IMR-90 (cell line): ENCODE measurements at regions not wholly inside any gene's neighbourhood (a gene's known extent, or its start where the extent isn't known, plus 50 kb on each side); places are given as distances from the start of the nearest gene placed in this dataset.

Source experiments
- ATAC-seq: fragments of 200-7000 bp; cut with Tn5 transposase; 2 replicates; pipeline ENCODE4 v1.9.1; 2020; ENCODE audit warnings: low read depth, mild to moderate bottlenecking, moderate library complexity
- BruUV-seq: library from RNA; stranded (reverse); fragments of 400-500 nt; replicated peaks from 2 replicates; lab custom pipeline; 2021; lab: Mats Ljungman, UMichigan
- CTCF ChIA-PET: fragments of 300-600 bp; formaldehyde crosslinking; extraction: SDS; loops from one replicate; lab custom pipeline; 2021; ENCODE audit warnings: antibody characterized with exemption; lab: Yijun Ruan, JAX
- POLR2A ChIA-PET: fragments of 300-600 bp; sonication (Branson Sonifier 250); formaldehyde crosslinking; loops from one replicate; lab custom pipeline; 2022; ENCODE audit warnings: antibody characterized with exemption; ENCODE audit not compliant: unreplicated experiment; lab: Charles Lee
- DNase-seq: peaks from one replicate; pipeline ENCODE4 v3.0.0; 2013
- H2AFZ ChIP-seq: replicated peaks from 2 replicates; pipeline ENCODE3; 2013; ENCODE audit warnings: low read length, mild to moderate bottlenecking; ENCODE audit not compliant: poor library complexity
- H2AK5ac ChIP-seq: 2 replicates; pipeline ENCODE4 v1.6.1; 2013; ENCODE audit warnings: low read depth, low read length, inconsistent platforms
- H2AK9ac ChIP-seq: replicated peaks from 2 replicates; pipeline ENCODE3; 2013; ENCODE audit warnings: mild to moderate bottlenecking, low read depth, low read length, moderate library complexity; ENCODE audit not compliant: poor library complexity
- H2BK120ac ChIP-seq: 2 replicates; pipeline ENCODE4 v1.6.1; 2013; ENCODE audit warnings: low read depth, low read length, inconsistent platforms
- H2BK15ac ChIP-seq: 3 replicates; pipeline ENCODE4 v1.6.1; 2013; ENCODE audit warnings: low read depth, low read length, inconsistent platforms
- H2BK20ac ChIP-seq: 2 replicates; pipeline ENCODE4 v1.6.1; 2013; ENCODE audit warnings: low read depth, mild to moderate bottlenecking, inconsistent platforms, low read length, moderate library complexity
- H2BK5ac ChIP-seq: 2 replicates; pipeline ENCODE4 v1.6.1; 2013; ENCODE audit warnings: mild to moderate bottlenecking, low read depth, low read length, inconsistent platforms; ENCODE audit not compliant: poor library complexity, severe bottlenecking
- H3K14ac ChIP-seq: replicated peaks from 2 replicates; pipeline ENCODE4 v1.6.1; 2013; ENCODE audit warnings: low read depth, low read length, inconsistent platforms
- H3K18ac ChIP-seq: 2 replicates; pipeline ENCODE4 v1.6.1; 2013; ENCODE audit warnings: low read depth, low read length, control low read depth
- H3K23ac ChIP-seq: 2 replicates; pipeline ENCODE4 v1.6.1; 2013; ENCODE audit warnings: low read depth, low read length, inconsistent platforms
- H3K27ac ChIP-seq: 2 replicates; pipeline ENCODE4 v1.5.1; 2013; ENCODE audit warnings: mild to moderate bottlenecking, control low read depth, low read length; ENCODE audit not compliant: insufficient read depth
- H3K27me3 ChIP-seq: 2 replicates; pipeline ENCODE4 v1.6.1; 2013; ENCODE audit warnings: low read length; ENCODE audit not compliant: control insufficient read depth, insufficient read depth
- H3K36me3 ChIP-seq: 2 replicates; pipeline ENCODE4 v1.6.1; 2013; ENCODE audit warnings: low read length, mixed read lengths; ENCODE audit not compliant: control insufficient read depth, insufficient read depth
- H3K4ac ChIP-seq: 2 replicates; pipeline ENCODE4 v1.6.1; 2013; ENCODE audit warnings: low read depth, low read length, inconsistent platforms
- H3K4me1 ChIP-seq: 2 replicates; pipeline ENCODE4 v1.6.1; 2013; ENCODE audit warnings: low read length, mixed read lengths; ENCODE audit not compliant: control insufficient read depth, insufficient read depth
- H3K4me2 ChIP-seq: 2 replicates; pipeline ENCODE4 v1.6.1; 2013; ENCODE audit warnings: low read depth, mild to moderate bottlenecking, control low read depth, low read length, moderate library complexity
- H3K4me3 ChIP-seq: 2 replicates; pipeline ENCODE4 v1.5.1; 2013; ENCODE audit warnings: low read depth, mild to moderate bottlenecking, control low read depth, low read length, moderate library complexity; ENCODE audit not compliant: insufficient read depth
- H3K56ac ChIP-seq: 2 replicates; pipeline ENCODE4 v1.6.1; 2013; ENCODE audit warnings: low read length, inconsistent platforms; ENCODE audit not compliant: insufficient read depth; ENCODE audit errors: extremely low read depth
- H3K79me1 ChIP-seq, 2 experiments: 2 replicates each; pipeline ENCODE4 v1.6.1; 2013; ENCODE audit warnings: low read length in 2 of 2, inconsistent platforms in 1 of 2, low read depth in 1 of 2
- H3K9ac ChIP-seq: 2 replicates; pipeline ENCODE4 v1.6.1; 2013; ENCODE audit warnings: low read depth, low read length, control low read depth
- H3K9me1 ChIP-seq: 2 replicates; pipeline ENCODE4 v1.6.1; 2013; ENCODE audit warnings: low read length, inconsistent platforms; ENCODE audit not compliant: insufficient read depth
- H3K9me3 ChIP-seq: 2 replicates; pipeline ENCODE4 v1.6.1; 2013; ENCODE audit warnings: low read length; ENCODE audit not compliant: control insufficient read depth, insufficient read depth
- H4K20me1 ChIP-seq: 2 replicates; pipeline ENCODE4 v1.6.1; 2013; ENCODE audit warnings: low read length, inconsistent platforms; ENCODE audit not compliant: insufficient read depth
- H4K5ac ChIP-seq: 2 replicates; pipeline ENCODE4 v1.6.1; 2013; ENCODE audit warnings: mild to moderate bottlenecking, low read depth, low read length, control low read depth
- H4K8ac ChIP-seq, 2 experiments: 2 replicates each; pipeline ENCODE4 v1.6.1; 2013; ENCODE audit warnings: low read depth in 2 of 2, low read length in 2 of 2, control low read depth in 1 of 2, inconsistent platforms in 1 of 2
- H4K91ac ChIP-seq: 2 replicates; pipeline ENCODE4 v1.6.1; 2013; ENCODE audit warnings: low read depth, low read length, inconsistent platforms; ENCODE audit not compliant: insufficient read depth
- BHLHE40 ChIP-seq: fragments of 150-350 bp; IDR thresholded peaks from 2 replicates; pipeline ENCODE4 v1.6.1; 2016; ENCODE audit warnings: mild to moderate bottlenecking, low read depth, low read length
- CHD1 ChIP-seq: IDR thresholded peaks from 2 replicates; pipeline ENCODE4 v1.6.1; 2012; ENCODE audit warnings: low read depth, low read length, improper control_type of control experiment
- CTCF ChIP-seq: conservative IDR thresholded peaks from 2 replicates; pipeline ENCODE4 v1.5.1; 2012; ENCODE audit warnings: mild to moderate bottlenecking, low read depth, low read length, improper control_type of control experiment
- ELK1 ChIP-seq: fragments of 150-350 bp; IDR thresholded peaks from 2 replicates; pipeline ENCODE4 v1.6.1; 2016; ENCODE audit warnings: low read depth, mild to moderate bottlenecking, low read length, moderate library complexity, borderline replicate concordance
- FOS ChIP-seq: fragments of 150-350 bp; IDR thresholded peaks from 2 replicates; pipeline ENCODE4 v1.6.1; 2016; ENCODE audit warnings: low read depth, low read length
- MAFK ChIP-seq: IDR thresholded peaks from 2 replicates; pipeline ENCODE4 v1.6.1; 2012; ENCODE audit warnings: low read depth, low read length, improper control_type of control experiment
- MAZ ChIP-seq: IDR thresholded peaks from 2 replicates; pipeline ENCODE4 v1.6.1; 2012; ENCODE audit warnings: low read depth, mild to moderate bottlenecking, low read length, improper control_type of control experiment, moderate library complexity, borderline replicate concordance
- NFE2L2 ChIP-seq: fragments of 150-350 bp; IDR thresholded peaks from 2 replicates; pipeline ENCODE4 v1.6.1; 2016; ENCODE audit warnings: low read depth, mild to moderate bottlenecking, low read length
- POLR2A ChIP-seq: IDR thresholded peaks from 2 replicates; pipeline ENCODE4 v1.6.1; 2012; ENCODE audit warnings: mild to moderate bottlenecking, low read depth, low read length
- RAD21 ChIP-seq: IDR thresholded peaks from 2 replicates; pipeline ENCODE4 v1.6.1; 2012; ENCODE audit warnings: low read length, improper control_type of control experiment
- RCOR1 ChIP-seq: IDR thresholded peaks from 2 replicates; pipeline ENCODE4 v1.6.1; 2012; ENCODE audit warnings: mild to moderate bottlenecking, low read length, improper control_type of control experiment; ENCODE audit not compliant: insufficient replicate concordance
- RFX5 ChIP-seq: IDR thresholded peaks from 2 replicates; pipeline ENCODE4 v1.8.0; 2012; ENCODE audit warnings: low read depth, mild to moderate bottlenecking, low read length, moderate library complexity
- SMC3 ChIP-seq: fragments of 150-350 bp; IDR thresholded peaks from 2 replicates; pipeline ENCODE4 v1.6.1; 2016; ENCODE audit warnings: low read depth, mild to moderate bottlenecking, antibody characterized with exemption, low read length, moderate library complexity
- WGBS, 2 experiments: methylation state at CpG; one replicate each; pipeline versions ENCODE4 v1.1.5 to v1.1.7; 2013; ENCODE audit warnings: missing lambda C conversion rate in 2 of 2; ENCODE audit not compliant: insufficient read length in 1 of 2; ENCODE audit errors: extremely low coverage in 2 of 2; 5-methylcytosine and 5-hydroxymethylcytosine counted together
- dilution Hi-C: fragments of 300-500 bp; cut with HindIII; formaldehyde crosslinking; loops from one replicate; pipeline ENCODE4 v1.14.3; 2018; ENCODE audit warnings: low sequenced_read_pairs; ENCODE audit not compliant: unreplicated experiment
- in situ Hi-C: fragments of 300-500 bp; cut with MboI; formaldehyde crosslinking; loops from 3 replicates; pipeline ENCODE4 v1.14.3; 2019; ENCODE audit warnings: low sequenced_read_pairs, inconsistent platforms, mixed read lengths
- intact Hi-C: fragments of 100-400 bp; cut with micrococcal nuclease; formaldehyde crosslinking; loops from 2 replicates; pipeline ENCODE4 v1.10.0; 2022

- Histone ChIP-seq H2AK5ac (no peak overlapping the region), H4K8ac (no peak overlapping the region), H4K5ac (no peak overlapping the region), H2AFZ (no peak overlapping the region), H3K36me3 (no peaks in the 10 kb centered on the region), H3K27ac (no peak overlapping the region), H3K4ac (no peak overlapping the region), H3K27me3 (peaks cover 2% of the 10 kb centered on the region; the same call in 1 of the 2 replicates), H3K4me3 (no peak overlapping the region), H2AK9ac (no peak overlapping the region), H3K18ac (no peak overlapping the region), H3K14ac (no peak overlapping the region), H3K4me2 (no peak overlapping the region), H2BK20ac (no peak overlapping the region), H4K91ac (no peak overlapping the region), H3K4me1 (no peaks in the 10 kb centered on the region), H3K79me1 (no peaks in the 10 kb centered on the region), H3K9me1 (no peaks in the 10 kb centered on the region), H3K9ac (no peak overlapping the region), H3K56ac (no peak overlapping the region), H3K9me3 (no peaks in the 10 kb centered on the region), H2BK120ac (no peak overlapping the region), H2BK5ac (no peak overlapping the region), H4K20me1 (no peaks in the 10 kb centered on the region), H3K23ac (no peak overlapping the region), H2BK15ac (no peak overlapping the region)
- ATAC-seq (no peak), DNase-seq (no peak)
- BruUV-seq: no TSS peak
- TF ChIP-seq BHLHE40: no peak
- TF ChIP-seq MAZ: no peak
- no peak for TF ChIP-seq CHD1
- no peak for TF ChIP-seq RCOR1
- TF ChIP-seq RAD21: no peak
- no peak for TF ChIP-seq POLR2A
- no peak for TF ChIP-seq NFE2L2
- TF ChIP-seq FOS: no peak
- no peak for TF ChIP-seq MAFK
- TF ChIP-seq SMC3: no peak
- no peak for TF ChIP-seq RFX5
- TF ChIP-seq CTCF: no peak
- no peak for TF ChIP-seq ELK1
- dilution Hi-C loops: no loop called here
- intact Hi-C loops: no loop called here
- no CpG with 5 or more reads among the region's 3 CpGs for WGBS, 2 experiments
- CTCF ChIA-PET: interaction anchor here (0.6 kb wide), 1 partner anchor 375 kb away, joined by 3 read pairs; no protein-coding TSS in a partner anchor
- POLR2A ChIA-PET: no interaction called here
- in situ Hi-C loops: no loop called here
Measured at GRCh38 chrX:134712272-134712671, 54.0 kb upstream of the PLAC1 start.
